ENCODE measurements at regions not wholly inside any gene's neighbourhood (a gene's known extent, or its start where the extent isn't known, plus 50 kb on each side); places are given as distances from the start of the nearest gene placed in this dataset.
"Not testable (repeated sequence)": the region's sequence is repeated elsewhere in the genome, so short reads cannot be mapped to it uniquely, and the experiment has no call there.

DNA sequence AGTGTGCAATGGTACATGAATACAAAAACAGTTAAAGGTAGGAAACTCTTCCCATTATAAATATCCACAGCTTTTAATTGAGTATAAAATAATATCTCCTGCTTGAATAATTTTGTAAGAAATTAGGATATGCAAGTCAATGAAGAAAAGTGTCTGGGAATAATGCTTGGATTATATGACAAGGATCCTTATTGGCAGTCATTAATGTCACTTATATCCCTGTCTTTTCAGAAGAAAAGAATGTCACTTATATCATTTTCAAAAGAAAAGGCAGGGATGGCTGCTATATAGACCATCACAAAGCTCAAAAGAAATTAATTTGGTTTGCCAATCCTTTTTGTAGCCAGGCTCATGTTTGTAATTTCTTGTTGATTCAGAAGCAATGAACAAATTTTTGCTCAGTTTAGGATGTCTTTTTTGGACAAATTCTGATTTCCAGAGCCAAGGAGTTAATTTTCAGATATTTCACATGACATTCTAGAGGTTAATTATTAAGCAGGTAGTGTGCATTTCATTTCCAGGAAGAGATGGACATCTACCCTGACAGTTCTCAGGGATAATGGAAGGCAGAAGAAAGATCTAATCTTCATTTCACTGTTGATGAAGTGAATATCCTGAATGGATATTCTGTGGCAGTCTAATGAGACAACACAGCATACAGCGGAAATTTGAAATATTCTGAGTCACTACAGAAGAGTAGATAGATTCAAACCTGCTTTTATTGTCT, 299.8 kb downstream of the RPS29 start:
- Histone ChIP-seq H3K9me3 (ENCODE audit: severe bottlenecking) (no peaks in the 10 kb centered on the region), H3K36me3 (no peaks in the 10 kb centered on the region), H3K27me3 (ENCODE audit: insufficient read depth, low read depth, severe bottlenecking) (no peaks in the 10 kb centered on the region), H3K4me3 (ENCODE audit: low read depth, low read length) (no peak overlapping the region), H3K27ac (no peak overlapping the region)
- TF ChIP-seq, protein P1, sequence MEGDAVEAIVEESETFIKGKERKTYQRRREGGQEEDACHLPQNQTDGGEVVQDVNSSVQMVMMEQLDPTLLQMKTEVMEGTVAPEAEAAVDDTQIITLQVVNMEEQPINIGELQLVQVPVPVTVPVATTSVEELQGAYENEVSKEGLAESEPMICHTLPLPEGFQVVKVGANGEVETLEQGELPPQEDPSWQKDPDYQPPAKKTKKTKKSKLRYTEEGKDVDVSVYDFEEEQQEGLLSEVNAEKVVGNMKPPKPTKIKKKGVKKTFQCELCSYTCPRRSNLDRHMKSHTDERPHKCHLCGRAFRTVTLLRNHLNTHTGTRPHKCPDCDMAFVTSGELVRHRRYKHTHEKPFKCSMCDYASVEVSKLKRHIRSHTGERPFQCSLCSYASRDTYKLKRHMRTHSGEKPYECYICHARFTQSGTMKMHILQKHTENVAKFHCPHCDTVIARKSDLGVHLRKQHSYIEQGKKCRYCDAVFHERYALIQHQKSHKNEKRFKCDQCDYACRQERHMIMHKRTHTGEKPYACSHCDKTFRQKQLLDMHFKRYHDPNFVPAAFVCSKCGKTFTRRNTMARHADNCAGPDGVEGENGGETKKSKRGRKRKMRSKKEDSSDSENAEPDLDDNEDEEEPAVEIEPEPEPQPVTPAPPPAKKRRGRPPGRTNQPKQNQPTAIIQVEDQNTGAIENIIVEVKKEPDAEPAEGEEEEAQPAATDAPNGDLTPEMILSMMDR (IDR thresholded peaks at IDR 0.05; ENCODE audit: low read depth, low read length), result no peak
- DNase-seq, result no peak

DNA sequence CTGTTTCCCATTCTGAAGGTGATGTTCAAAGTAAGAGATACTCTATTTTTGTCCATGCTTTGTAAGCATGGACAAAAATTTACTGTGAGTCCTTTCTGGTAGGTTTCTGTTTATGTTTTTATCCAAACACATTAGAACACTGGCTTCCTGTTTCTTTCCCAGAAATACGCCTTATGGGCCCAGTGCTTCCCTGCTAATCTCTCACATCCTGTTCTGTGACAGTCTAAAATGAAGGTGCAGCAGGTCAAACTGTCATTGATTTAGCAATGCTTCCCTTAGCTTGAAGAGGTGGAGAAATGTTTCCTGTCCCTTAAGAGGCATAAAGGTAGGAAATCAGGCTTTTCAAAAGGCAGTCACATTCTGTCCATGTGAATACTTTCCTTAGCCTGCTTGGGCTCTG, 305.6 kb downstream of the RPS29 start:
- Histone ChIP-seq H3K27ac (no peak overlapping the region), H3K9me3 (ENCODE audit: severe bottlenecking) (no peaks in the 10 kb centered on the region), H3K4me3 (ENCODE audit: low read depth, low read length) (no peak overlapping the region), H3K36me3 (no peaks in the 10 kb centered on the region), H3K27me3 (ENCODE audit: insufficient read depth, low read depth, severe bottlenecking) (no peaks in the 10 kb centered on the region)
- TF ChIP-seq, protein P1 (IDR thresholded peaks at IDR 0.05; ENCODE audit: low read depth, low read length), result no peak
- DNase-seq, result no peak

DNA sequence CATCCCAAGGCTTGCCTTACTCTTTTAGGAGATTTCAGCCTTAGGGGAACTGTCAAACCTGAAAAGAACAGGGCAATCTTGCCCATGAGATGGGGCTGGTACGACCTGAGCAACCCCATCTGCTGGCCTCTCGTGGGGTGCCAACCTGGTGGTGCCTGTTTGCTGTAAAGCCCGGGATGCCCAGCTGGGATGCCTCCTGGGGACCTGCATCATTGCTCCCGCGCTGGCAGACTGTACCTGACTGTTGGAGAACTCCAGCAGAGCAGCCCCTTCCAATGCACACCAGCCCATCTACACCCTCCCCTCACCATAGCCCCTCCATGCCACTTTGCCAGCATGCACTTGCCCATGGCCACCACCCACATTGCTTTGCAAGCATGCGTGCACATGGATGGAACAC, 335.7 kb downstream of the RPS29 start:
- no peak for DNase-seq

DNA sequence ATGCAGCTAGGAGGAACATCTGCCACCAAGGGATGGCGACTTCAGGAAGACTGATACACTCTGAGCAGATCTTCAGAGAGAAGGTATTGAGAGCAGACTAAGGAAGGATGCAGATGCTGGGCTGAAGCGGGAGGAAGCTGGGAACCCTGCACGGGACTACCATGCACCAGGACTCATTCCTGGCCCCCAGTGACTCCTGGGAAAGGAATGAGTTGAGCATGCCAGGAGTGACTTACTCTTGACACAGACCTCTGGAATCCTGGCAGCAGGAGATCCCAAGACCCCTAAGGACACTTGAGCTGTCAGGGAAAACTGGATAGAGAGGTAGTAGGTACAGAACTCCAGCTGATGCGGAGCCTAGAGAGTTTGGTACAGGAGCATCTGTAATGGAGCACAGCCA, 336.1 kb downstream of the RPS29 start:
- no peak for DNase-seq
- Histone ChIP-seq H3K27ac (no peak overlapping the region), H3K4me3 (ENCODE audit: low read depth, low read length) (no peak overlapping the region), H3K9me3 (ENCODE audit: severe bottlenecking) (no peaks in the 10 kb centered on the region), H3K36me3 (no peaks in the 10 kb centered on the region), H3K27me3 (ENCODE audit: insufficient read depth, low read depth, severe bottlenecking) (no peaks in the 10 kb centered on the region)
- TF ChIP-seq, protein P1 (IDR thresholded peaks at IDR 0.05; ENCODE audit: low read depth, low read length), result no peak

More for the DNA sequence above, 335.7 kb downstream of the RPS29 start:
- no peaks in the 10 kb centered on the region for H3K27me3 ChIP-seq (ENCODE audit: insufficient read depth, low read depth, severe bottlenecking)
- no peaks in the 10 kb centered on the region for H3K9me3 ChIP-seq (ENCODE audit: severe bottlenecking)
- H3K27ac ChIP-seq, result no peak overlapping the region
- TF ChIP-seq, protein P1 (IDR thresholded peaks at IDR 0.05; ENCODE audit: low read depth, low read length), result no peak
- H3K36me3 ChIP-seq, result no peaks in the 10 kb centered on the region
- no peak overlapping the region for H3K4me3 ChIP-seq (ENCODE audit: low read depth, low read length)

DNA sequence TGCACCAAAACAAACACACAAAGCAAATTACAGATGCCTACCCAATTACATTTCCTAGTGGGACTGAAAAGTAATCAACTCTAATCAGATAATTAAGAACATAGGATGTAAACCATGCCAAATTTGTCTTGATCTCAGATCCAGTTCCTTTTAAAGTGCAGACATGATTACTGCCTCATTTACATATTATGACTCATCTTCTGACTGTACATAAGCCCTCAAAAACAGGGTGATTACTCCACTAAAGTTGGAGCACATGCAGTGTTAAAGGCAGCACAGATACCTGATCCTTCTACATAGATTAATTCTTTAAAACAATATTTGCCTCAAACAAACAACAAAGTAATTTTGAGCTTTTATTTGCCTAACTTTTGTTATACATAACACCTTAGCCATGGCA, 337.2 kb downstream of the RPS29 start:
- Histone ChIP-seq H3K36me3 (no peaks in the 10 kb centered on the region), H3K27me3 (ENCODE audit: insufficient read depth, low read depth, severe bottlenecking) (no peaks in the 10 kb centered on the region), H3K4me3 (ENCODE audit: low read depth, low read length) (no peak overlapping the region), H3K27ac (no peak overlapping the region), H3K9me3 (ENCODE audit: severe bottlenecking) (no peaks in the 10 kb centered on the region)
- no peak for DNase-seq
- TF ChIP-seq, protein P1 (IDR thresholded peaks at IDR 0.05; ENCODE audit: low read depth, low read length), result no peak

DNA sequence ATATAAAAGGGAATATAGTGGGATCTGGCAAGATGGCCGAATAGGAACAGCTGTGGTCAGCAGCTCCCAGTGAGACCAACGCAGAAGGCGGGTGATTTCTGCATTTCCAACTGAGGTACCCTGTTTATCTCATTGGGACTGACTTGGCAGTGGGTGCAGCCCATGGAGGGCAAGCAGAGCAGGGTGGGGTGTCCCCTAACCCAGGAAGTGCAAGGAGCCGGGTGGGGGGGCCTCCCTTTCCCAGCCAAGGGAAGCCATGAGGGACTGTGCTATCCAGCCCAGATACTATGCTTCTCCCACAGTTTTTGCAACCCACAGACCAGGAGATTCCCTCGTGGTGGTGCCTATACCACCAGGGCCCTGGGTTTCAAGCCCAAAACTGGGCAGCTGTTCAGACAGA, 342.4 kb downstream of the RPS29 start:
- not testable (repeated sequence) for H3K27ac ChIP-seq; H3K9me3 ChIP-seq (ENCODE audit: severe bottlenecking); H3K27me3 ChIP-seq (ENCODE audit: insufficient read depth, low read depth, severe bottlenecking); DNase-seq; H3K4me3 ChIP-seq (ENCODE audit: low read depth, low read length); H3K36me3 ChIP-seq
